K562 (cell line): ENCODE measurements at regions not wholly inside any gene's neighbourhood (a gene's known extent, or its start where the extent isn't known, plus 50 kb on each side); places are given as distances from the start of the nearest gene placed in this dataset.

ENCODE experiments used
- ATAC-seq: fragments of 200-7000 bp; cut with Tn5 transposase; 3 replicates; pipeline ENCODE4 v1.9.1; 2020; ENCODE audit warnings: moderate library complexity
- BruUV-seq: library from RNA; stranded (reverse); fragments of 400-500 nt; replicated peaks from 2 replicates; lab custom pipeline; 2021; lab: Mats Ljungman, UMichigan
- CTCF ChIA-PET: fragments of 300-600 bp; formaldehyde crosslinking; extraction: SDS; loops from one replicate; lab custom pipeline; 2021; ENCODE audit warnings: low intra/inter-chr PET ratio; lab: Yijun Ruan, JAX
- POLR2A ChIA-PET: fragments of 300-600, 350-650 bp; sonication (Branson Sonifier 250); formaldehyde crosslinking; extraction: SDS; loops from one replicate; lab custom pipeline; 2021; ENCODE audit warnings: antibody characterized with exemption, inconsistent platforms; lab: Yijun Ruan, JAX
- DNase-seq, 4 experiments: peaks; one replicate each; pipeline versions ENCODE4 v3.0.0 to v3.0.0-alpha.2; 2011 to 2018; ENCODE audit warnings: low spot score in 3 of 4, mixed read lengths in 3 of 4; ENCODE audit errors: extremely low read depth in 1 of 4
- FAIRE-seq: peaks from 2 replicates; lab custom pipeline; 2011; peaks lifted over from hg19 to GRCh38; lab: Jason Lieb, UNC
- H2AFZ ChIP-seq: 2 replicates; pipeline ENCODE4 v1.6.0; 2011; ENCODE audit warnings: low read depth, low read length, control low read depth, inconsistent platforms
- H3K27ac ChIP-seq: fragments of 200-600 bp; 3 replicates; pipeline ENCODE4 v1.8.0; 2011; ENCODE audit warnings: low read depth, mild to moderate bottlenecking, control low read depth, inconsistent platforms, low read length, moderate library complexity, mixed read lengths; ENCODE audit errors: extremely low read depth
- H3K27me3 ChIP-seq, 2 experiments: fragments of 300-600 bp in 1 of 2; 2 replicates in 1 of 2; 3 replicates in 1 of 2; pipeline versions ENCODE4 v1.6.0 to v1.8.0; 2011; ENCODE audit warnings: inconsistent platforms in 2 of 2, low read length in 2 of 2, mild to moderate bottlenecking in 1 of 2, mixed read lengths in 1 of 2, moderate library complexity in 1 of 2; ENCODE audit not compliant: control insufficient read depth in 2 of 2, insufficient read depth in 2 of 2
- H3K36me3 ChIP-seq: fragments of 300-600 bp; 3 replicates; pipeline ENCODE4 v1.8.0; 2011; ENCODE audit warnings: mild to moderate bottlenecking, low read length, inconsistent platforms; ENCODE audit not compliant: control insufficient read depth, insufficient read depth
- H3K4me1 ChIP-seq, 2 experiments: fragments of 200-600 bp in 1 of 2; replicated peaks in 1 of 2; 2 replicates in 1 of 2; 3 replicates in 1 of 2; pipeline versions ENCODE4 v1.5.1 to v1.8.0; 2011; ENCODE audit warnings: inconsistent platforms in 2 of 2, low read length in 2 of 2, mild to moderate bottlenecking in 1 of 2, mixed read lengths in 1 of 2, moderate library complexity in 1 of 2; ENCODE audit not compliant: control insufficient read depth in 2 of 2, insufficient read depth in 2 of 2
- H3K4me2 ChIP-seq: 2 replicates; pipeline ENCODE4 v1.6.1; 2011; ENCODE audit warnings: low read length, control low read depth, inconsistent platforms, mixed read lengths; ENCODE audit not compliant: insufficient read depth
- H3K4me3 ChIP-seq: fragments of 200-600 bp; sonication (generic), shearing (Covaris generic); 2 replicates; pipeline ENCODE4 v1.5.1; 2016; ENCODE audit warnings: control low read depth, inconsistent platforms
- H3K79me2 ChIP-seq: fragments of 200-600 bp; 3 replicates; pipeline ENCODE4 v1.8.0; 2011; ENCODE audit warnings: low read length, inconsistent platforms; ENCODE audit not compliant: control insufficient read depth, insufficient read depth
- H3K9ac ChIP-seq, 2 experiments: 2 replicates each; pipeline versions ENCODE4 v1.6.0 to v1.6.1; 2011; ENCODE audit warnings: low read depth in 2 of 2, low read length in 2 of 2, control low read depth in 1 of 2, inconsistent platforms in 1 of 2, mild to moderate bottlenecking in 1 of 2, mixed read lengths in 1 of 2; ENCODE audit not compliant: insufficient read depth in 1 of 2
- H3K9me1 ChIP-seq: one replicate; pipeline ENCODE4 v1.6.0; 2011; ENCODE audit warnings: inconsistent platforms, mild to moderate bottlenecking, low read length, moderate library complexity; ENCODE audit not compliant: control insufficient read depth, insufficient read depth
- H3K9me3 ChIP-seq: replicated peaks from 2 replicates; pipeline ENCODE4 v1.5.1; 2011; ENCODE audit warnings: low read depth, low read length, inconsistent platforms; ENCODE audit not compliant: control insufficient read depth, insufficient read depth
- H4K20me1 ChIP-seq: replicated peaks from 2 replicates; pipeline ENCODE4 v1.6.1; 2011; ENCODE audit warnings: low read length, inconsistent platforms, mixed read lengths; ENCODE audit not compliant: control insufficient read depth, insufficient read depth
- CAMTA2 ChIP-seq: fragments of 250-450 bp; sonication (Bioruptor Pico); conservative IDR thresholded peaks from 2 replicates; pipeline ENCODE4 v1.5.1; 2022
- E2F4 ChIP-seq: sonication (generic); formaldehyde crosslinking; IDR thresholded peaks from 2 replicates; pipeline ENCODE4 v1.8.0; 2022; ENCODE audit warnings: mild to moderate bottlenecking, low read depth, missing genetic modification reagents
- GMEB1 ChIP-seq: fragments of 250-450 bp; sonication (Bioruptor Pico); IDR thresholded peaks from 2 replicates; pipeline ENCODE4 v1.4.0; 2020; ENCODE audit warnings: mild to moderate bottlenecking
- ID3 ChIP-seq, 2 experiments: fragments of 250-450 bp in 1 of 2; fragments of 450-650 bp in 1 of 2; sonication (Bioruptor Pico) in 1 of 2; IDR thresholded peaks; 2 replicates each; pipeline versions ENCODE4 v1.6.1 to v1.8.0; 2016 to 2021; ENCODE audit warnings: mild to moderate bottlenecking in 2 of 2, moderate library complexity in 2 of 2, missing compliant biosample characterization in 1 of 2, missing genetic modification characterization in 1 of 2
- MED1 ChIP-seq: sonication (generic); formaldehyde crosslinking; IDR thresholded peaks from 2 replicates; pipeline ENCODE4 v1.8.1; 2023; ENCODE audit warnings: missing genetic modification reagents, borderline replicate concordance
- MTA2 ChIP-seq: fragments of 450-650 bp; IDR thresholded peaks from 2 replicates; pipeline ENCODE4 v1.6.1; 2016; ENCODE audit warnings: low read depth
- MXI1 ChIP-seq: IDR thresholded peaks from 2 replicates; pipeline ENCODE4 v1.6.1; 2011; ENCODE audit warnings: low read depth, mild to moderate bottlenecking, improper control_type of control experiment, low read length
- TCF7L2 ChIP-seq: fragments of 150-350 bp; IDR thresholded peaks from 2 replicates; pipeline ENCODE4 v1.6.1; 2016; ENCODE audit warnings: low read depth, mild to moderate bottlenecking, low read length, moderate library complexity
- WGBS: fragments of 100-300 bp; shearing (Covaris generic); methylation state at CpG from one replicate; pipeline ENCODE4 v1.1.6; 2016; ENCODE audit warnings: low coverage, mixed read lengths; ENCODE audit not compliant: insufficient coverage; ENCODE audit errors: missing lambda C conversion rate; 5-methylcytosine and 5-hydroxymethylcytosine counted together
- in situ Hi-C: fragments of 300-500 bp; cut with MboI; formaldehyde crosslinking; loops from 4 replicates; pipeline ENCODE4 v1.15.0; 2018; ENCODE audit warnings: inconsistent platforms, mixed read lengths
- intact Hi-C: fragments of 100-400 bp; cut with micrococcal nuclease; formaldehyde crosslinking; loops from 2 replicates; pipeline ENCODE4 v1.14.2; 2022
- TF ChIP-seq, protein P1 (sequence below): fragments of 250-450 bp; sonication (Bioruptor Pico); IDR thresholded peaks from 2 replicates; pipeline ENCODE4 v1.5.0; 2021

DNA sequence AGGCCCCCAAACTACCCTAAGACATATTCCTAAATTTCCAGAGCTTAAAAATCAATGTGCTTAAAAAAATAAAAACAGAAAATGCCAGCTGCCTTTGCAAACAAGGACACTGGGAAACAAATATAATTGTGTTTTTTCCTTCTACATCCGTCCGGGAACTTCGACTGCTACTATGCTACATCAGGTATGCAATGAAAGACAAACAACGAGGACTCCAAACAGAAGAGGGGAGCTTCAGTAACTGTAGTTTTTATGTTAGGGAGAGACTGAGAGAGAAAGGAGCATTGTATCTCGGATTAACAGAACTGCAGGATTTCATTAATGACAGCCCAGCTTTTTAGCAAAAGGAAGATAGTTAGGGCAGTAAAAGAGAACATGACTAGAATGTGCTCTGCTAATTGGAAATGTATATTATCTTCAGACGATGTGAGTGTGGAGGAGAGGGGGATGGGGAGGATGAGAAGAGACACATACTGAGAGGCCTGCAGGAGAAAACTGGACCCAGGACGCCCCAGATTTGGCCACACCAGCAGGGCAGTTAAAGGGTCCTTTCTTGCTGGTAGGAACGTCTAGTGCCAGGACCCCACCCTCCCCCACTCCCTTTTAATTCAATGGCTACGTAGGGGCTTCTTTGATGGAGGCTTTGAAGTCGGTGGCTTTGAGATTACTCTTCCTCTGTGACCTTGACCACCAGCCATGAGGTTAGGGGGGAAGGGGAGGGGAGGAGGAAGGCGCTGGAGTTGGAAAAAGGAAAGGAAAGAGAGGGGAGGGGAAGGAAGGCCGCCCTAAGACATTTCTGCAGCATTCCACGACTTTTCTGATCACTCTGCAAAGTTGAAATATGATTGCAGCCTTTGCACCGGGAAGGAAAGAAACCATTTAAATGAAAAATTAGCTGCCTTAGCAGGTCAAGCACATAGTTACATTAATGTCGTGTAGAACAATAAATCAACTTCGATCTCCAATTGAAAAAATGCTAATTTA lies 187.1 kb downstream of the BLID start:
- TF ChIP-seq, protein P1, sequence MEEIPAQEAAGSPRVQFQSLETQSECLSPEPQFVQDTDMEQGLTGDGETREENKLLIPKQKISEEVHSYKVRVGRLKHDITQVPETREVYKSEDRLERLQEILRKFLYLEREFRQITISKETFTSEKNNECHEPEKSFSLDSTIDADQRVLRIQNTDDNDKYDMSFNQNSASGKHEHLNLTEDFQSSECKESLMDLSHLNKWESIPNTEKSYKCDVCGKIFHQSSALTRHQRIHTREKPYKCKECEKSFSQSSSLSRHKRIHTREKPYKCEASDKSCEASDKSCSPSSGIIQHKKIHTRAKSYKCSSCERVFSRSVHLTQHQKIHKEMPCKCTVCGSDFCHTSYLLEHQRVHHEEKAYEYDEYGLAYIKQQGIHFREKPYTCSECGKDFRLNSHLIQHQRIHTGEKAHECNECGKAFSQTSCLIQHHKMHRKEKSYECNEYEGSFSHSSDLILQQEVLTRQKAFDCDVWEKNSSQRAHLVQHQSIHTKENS = no peak
- no peak for TF ChIP-seq ID3 (CRISPR knock-in tag; IDR thresholded peaks at IDR 0.05)
- TF ChIP-seq ID3 (tag; IDR thresholded peaks at IDR 0.05) = no peak
- TF ChIP-seq GMEB1 (CRISPR knock-in tag) = no peak
- no peak for TF ChIP-seq CAMTA2 (CRISPR knock-in tag)
- no peak for TF ChIP-seq MED1
- no peak for TF ChIP-seq MTA2
- TF ChIP-seq E2F4 (CRISPR knock-in tag) = no peak
- TF ChIP-seq MXI1 = no peak
- TF ChIP-seq TCF7L2 = no peak
- H3K36me3 ChIP-seq = no peaks in the 10 kb centered on the region
- in situ Hi-C loops = no loop called here
- no peak overlapping the region for H3K9ac ChIP-seq
- no peak overlapping the region for H3K4me2 ChIP-seq
- H2AFZ ChIP-seq = no peak overlapping the region
- no peak for FAIRE-seq
- no peak for DNase-seq
- no peaks in the 10 kb centered on the region for H4K20me1 ChIP-seq
- no peaks in the 10 kb centered on the region for H3K79me2 ChIP-seq
- no peaks in the 10 kb centered on the region for H3K4me1 ChIP-seq
- H3K9me1 ChIP-seq = no peaks in the 10 kb centered on the region
- H3K27ac ChIP-seq = no peak overlapping the region
- 3% methylated on average over 16 of the region's 16 CpGs for WGBS
- H3K27me3 ChIP-seq = no peaks in the 10 kb centered on the region
- ChIA-PET POLR2A (interaction anchor here (0.6 kb wide), 1 partner anchor 175 kb away, joined by 3 read pairs; no protein-coding TSS in a partner anchor), CTCF (no interaction called here)
- ATAC-seq = no peak
- H3K9me3 ChIP-seq = no peaks in the 10 kb centered on the region
- H3K4me3 ChIP-seq = no peak overlapping the region
- no TSS peak for BruUV-seq
- intact Hi-C loops = no loop called here
